Loucy (cell line): ENCODE measurements at regions not wholly inside any gene's neighbourhood (a gene's known extent, or its start where the extent isn't known, plus 50 kb on each side); places are given as distances from the start of the nearest gene placed in this dataset.

ENCODE experiments used
- CTCF ChIP-seq: fragments of 200-600 bp; sonication (generic); conservative IDR thresholded peaks from 2 replicates; pipeline ENCODE4 v1.5.1; 2014; ENCODE audit warnings: mild to moderate bottlenecking, antibody characterized with exemption, low read length
- EZH2phosphoT487 ChIP-seq: fragments of 200-600 bp; IDR thresholded peaks from 2 replicates; pipeline ENCODE4 v1.6.1; 2018; ENCODE audit warnings: antibody characterized with exemption, mild to moderate bottlenecking, moderate library complexity, borderline replicate concordance

- no peak for TF ChIP-seq CTCF
- no peak for TF ChIP-seq EZH2phosphoT487
These were observed 682.6 kb upstream of the SALL3 start for GRCh38 chr18:78297048-78297447.
